ENCODE measurements at regions not wholly inside any gene's neighbourhood (a gene's known extent, or its start where the extent isn't known, plus 50 kb on each side); places are given as distances from the start of the nearest gene placed in this dataset.

- Histone ChIP-seq H3K27ac (replicated peaks; ENCODE audit: low read length) (no peak overlapping the region), H3K9ac (ENCODE audit: low read depth, low read length, poor library complexity) (no peak overlapping the region), H3K18ac (ENCODE audit: low read length) (no peak overlapping the region), H3K4ac (ENCODE audit: low read length) (no peak overlapping the region), H2AK5ac (ENCODE audit: low read depth, low read length) (no peak overlapping the region), H3K79me1 (ENCODE audit: low read depth, low read length) (no peaks in the 10 kb centered on the region), H3K4me3 (ENCODE audit: low read length in 2 of 2) (no peak overlapping the region), H3K4me2 (ENCODE audit: insufficient read depth, low read length, poor library complexity, severe bottlenecking) (no peak overlapping the region), H3K27me3 (ENCODE audit: control insufficient read depth in 3 of 3, insufficient read depth in 3 of 3, low read depth in 1 of 3, low read length in 3 of 3) (no peaks in the 10 kb centered on the region), H4K8ac (ENCODE audit: low read depth, low read length) (no peak overlapping the region), H2AFZ (ENCODE audit: low read length) (no peak overlapping the region), H3K9me3 (replicated peaks in 1 of 2; ENCODE audit: control insufficient read depth in 2 of 2, insufficient read depth in 1 of 2, low read depth in 1 of 2, low read length in 2 of 2) (no peaks in the 10 kb centered on the region), H3K36me3 (replicated peaks in 1 of 2; ENCODE audit: control insufficient read depth in 2 of 2, insufficient read depth in 2 of 2, low read length in 2 of 2) (no peaks in the 10 kb centered on the region), H4K91ac (ENCODE audit: low read depth, low read length, poor library complexity) (no peak overlapping the region), H3K4me1 (ENCODE audit: control insufficient read depth in 2 of 2, insufficient read depth in 1 of 2, low read depth in 1 of 2, low read length in 2 of 2) (peaks cover 0 to 2% of the 10 kb centered on the region in 2 donors), H2BK5ac (ENCODE audit: low read length) (no peak overlapping the region), H3K23ac (ENCODE audit: low read depth, low read length, poor library complexity) (no peak overlapping the region), H2BK12ac (ENCODE audit: low read length) (no peak overlapping the region), H2BK15ac (ENCODE audit: low read length) (no peak overlapping the region), H3K14ac (ENCODE audit: low read length) (no peak overlapping the region), H2BK120ac (ENCODE audit: low read depth, low read length) (no peak overlapping the region)
- no CpG with 5 or more reads among the region's 3 CpGs for WGBS, 2 donors (ENCODE audit: extremely low coverage in 2 of 2, insufficient read length in 2 of 2, insufficient replicate concordance in 1 of 2)
- DNase-seq (ENCODE audit: low spot score) = no peak
These were observed 420.5 kb upstream of the CD180 start for GRCh38 chr5:67617051-67617450.

GRCh38 chr5:67612961-67613360, 416.4 kb upstream of the CD180 start:
- Histone ChIP-seq H3K4me2 (ENCODE audit: insufficient read depth, low read length, poor library complexity, severe bottlenecking) (no peak overlapping the region), H4K91ac (ENCODE audit: low read depth, low read length, poor library complexity) (no peak overlapping the region)

GRCh38 chr5:67610186-67610912, 413.8 kb upstream of the CD180 start:
- no peak overlapping the region for H3K4me3 ChIP-seq (ENCODE audit: low read length in 2 of 2)
- H3K18ac ChIP-seq (ENCODE audit: low read length) = no peak overlapping the region
- H2AK5ac ChIP-seq (ENCODE audit: low read depth, low read length) = no peak overlapping the region
- no peak for DNase-seq (ENCODE audit: low spot score)
- no peak overlapping the region for H3K9ac ChIP-seq (ENCODE audit: low read depth, low read length, poor library complexity)
- no peak overlapping the region for H4K91ac ChIP-seq (ENCODE audit: low read depth, low read length, poor library complexity)
- H3K36me3 ChIP-seq (replicated peaks in 1 of 2; ENCODE audit: control insufficient read depth in 2 of 2, insufficient read depth in 2 of 2, low read length in 2 of 2) = no peaks in the 10 kb centered on the region
- no peak overlapping the region for H3K27ac ChIP-seq (replicated peaks; ENCODE audit: low read length)
- no peak overlapping the region for H2BK12ac ChIP-seq (ENCODE audit: low read length)
- no peak overlapping the region for H3K4ac ChIP-seq (ENCODE audit: low read length)
- no peak overlapping the region for H3K4me2 ChIP-seq (ENCODE audit: insufficient read depth, low read length, poor library complexity, severe bottlenecking)
- H3K79me1 ChIP-seq (ENCODE audit: low read depth, low read length) = no peaks in the 10 kb centered on the region
- no peak overlapping the region for H2BK5ac ChIP-seq (ENCODE audit: low read length)
- no peak overlapping the region for H4K8ac ChIP-seq (ENCODE audit: low read depth, low read length)
- H3K4me1 ChIP-seq (ENCODE audit: control insufficient read depth in 2 of 2, insufficient read depth in 1 of 2, low read depth in 1 of 2, low read length in 2 of 2) = peaks cover 0 to 2% of the 10 kb centered on the region in 2 donors
- no peak overlapping the region for H2BK120ac ChIP-seq (ENCODE audit: low read depth, low read length)
- H2BK15ac ChIP-seq (ENCODE audit: low read length) = no peak overlapping the region
- no peak overlapping the region for H3K14ac ChIP-seq (ENCODE audit: low read length)
- H2AFZ ChIP-seq (ENCODE audit: low read length) = no peak overlapping the region
- H3K27me3 ChIP-seq (ENCODE audit: control insufficient read depth in 3 of 3, insufficient read depth in 3 of 3, low read depth in 1 of 3, low read length in 3 of 3) = no peaks in the 10 kb centered on the region
- WGBS, 2 donors (ENCODE audit: extremely low coverage in 2 of 2, insufficient read length in 2 of 2, insufficient replicate concordance in 1 of 2) = no CpG with 5 or more reads among the region's 6 CpGs
- no peaks in the 10 kb centered on the region for H3K9me3 ChIP-seq (replicated peaks in 1 of 2; ENCODE audit: control insufficient read depth in 2 of 2, insufficient read depth in 1 of 2, low read depth in 1 of 2, low read length in 2 of 2)
- no peak overlapping the region for H3K23ac ChIP-seq (ENCODE audit: low read depth, low read length, poor library complexity)

More at GRCh38 chr5:67612961-67613360, 416.4 kb upstream of the CD180 start:
- Histone ChIP-seq H2BK5ac (ENCODE audit: low read length) (no peak overlapping the region), H3K9me3 (replicated peaks in 1 of 2; ENCODE audit: control insufficient read depth in 2 of 2, insufficient read depth in 1 of 2, low read depth in 1 of 2, low read length in 2 of 2) (no peaks in the 10 kb centered on the region), H2BK15ac (ENCODE audit: low read length) (no peak overlapping the region), H3K27me3 (ENCODE audit: control insufficient read depth in 3 of 3, insufficient read depth in 3 of 3, low read depth in 1 of 3, low read length in 3 of 3) (no peaks in the 10 kb centered on the region), H3K23ac (ENCODE audit: low read depth, low read length, poor library complexity) (no peak overlapping the region), H3K36me3 (replicated peaks in 1 of 2; ENCODE audit: control insufficient read depth in 2 of 2, insufficient read depth in 2 of 2, low read length in 2 of 2) (no peaks in the 10 kb centered on the region), H3K9ac (ENCODE audit: low read depth, low read length, poor library complexity) (no peak overlapping the region), H3K79me1 (ENCODE audit: low read depth, low read length) (no peaks in the 10 kb centered on the region), H2AFZ (ENCODE audit: low read length) (no peak overlapping the region), H4K8ac (ENCODE audit: low read depth, low read length) (no peak overlapping the region), H3K4me1 (ENCODE audit: control insufficient read depth in 2 of 2, insufficient read depth in 1 of 2, low read depth in 1 of 2, low read length in 2 of 2) (peaks cover 0 to 2% of the 10 kb centered on the region in 2 donors), H2BK12ac (ENCODE audit: low read length) (no peak overlapping the region), H3K18ac (ENCODE audit: low read length) (no peak overlapping the region), H3K4me3 (ENCODE audit: low read length in 2 of 2) (no peak overlapping the region), H3K27ac (replicated peaks; ENCODE audit: low read length) (no peak overlapping the region), H3K4ac (ENCODE audit: low read length) (no peak overlapping the region), H2BK120ac (ENCODE audit: low read depth, low read length) (no peak overlapping the region), H3K14ac (ENCODE audit: low read length) (no peak overlapping the region), H2AK5ac (ENCODE audit: low read depth, low read length) (no peak overlapping the region)
- DNase-seq (ENCODE audit: low spot score) = no peak
- no CpG with 5 or more reads among the region's 4 CpGs for WGBS, 2 donors (ENCODE audit: extremely low coverage in 2 of 2, insufficient read length in 2 of 2, insufficient replicate concordance in 1 of 2)

- Histone ChIP-seq H3K9me3 (replicated peaks in 1 of 2; ENCODE audit: control insufficient read depth in 2 of 2, insufficient read depth in 1 of 2, low read depth in 1 of 2, low read length in 2 of 2) (peaks cover 0 to 2% of the 10 kb centered on the region in 2 donors), H3K23ac (ENCODE audit: low read depth, low read length, poor library complexity) (no peak overlapping the region), H3K4me1 (ENCODE audit: control insufficient read depth in 2 of 2, insufficient read depth in 1 of 2, low read depth in 1 of 2, low read length in 2 of 2) (peaks cover 0 to 2% of the 10 kb centered on the region in 2 donors), H2BK5ac (ENCODE audit: low read length) (no peak overlapping the region), H2AFZ (ENCODE audit: low read length) (no peak overlapping the region), H3K4me2 (ENCODE audit: insufficient read depth, low read length, poor library complexity, severe bottlenecking) (no peak overlapping the region), H2AK5ac (ENCODE audit: low read depth, low read length) (no peak overlapping the region), H4K91ac (ENCODE audit: low read depth, low read length, poor library complexity) (no peak overlapping the region), H3K79me1 (ENCODE audit: low read depth, low read length) (no peaks in the 10 kb centered on the region), H3K9ac (ENCODE audit: low read depth, low read length, poor library complexity) (no peak overlapping the region), H2BK12ac (ENCODE audit: low read length) (no peak overlapping the region), H4K8ac (ENCODE audit: low read depth, low read length) (no peak overlapping the region), H3K4me3 (ENCODE audit: low read length in 2 of 2) (no peak overlapping the region), H3K18ac (ENCODE audit: low read length) (no peak overlapping the region), H2BK120ac (ENCODE audit: low read depth, low read length) (no peak overlapping the region), H3K27ac (replicated peaks; ENCODE audit: low read length) (no peak overlapping the region), H3K4ac (ENCODE audit: low read length) (no peak overlapping the region), H3K36me3 (replicated peaks in 1 of 2; ENCODE audit: control insufficient read depth in 2 of 2, insufficient read depth in 2 of 2, low read length in 2 of 2) (no peaks in the 10 kb centered on the region), H2BK15ac (ENCODE audit: low read length) (no peak overlapping the region), H3K27me3 (ENCODE audit: control insufficient read depth in 3 of 3, insufficient read depth in 3 of 3, low read depth in 1 of 3, low read length in 3 of 3) (no peaks in the 10 kb centered on the region), H3K14ac (ENCODE audit: low read length) (no peak overlapping the region)
- no CpG with 5 or more reads among the region's 5 CpGs for WGBS, 2 donors (ENCODE audit: extremely low coverage in 2 of 2, insufficient read length in 2 of 2, insufficient replicate concordance in 1 of 2)
- DNase-seq (ENCODE audit: low spot score) = no peak
These were observed 411.4 kb upstream of the CD180 start for GRCh38 chr5:67607958-67608357.
